OCI-LY3 (cell line): ENCODE measurements at regions not wholly inside any gene's neighbourhood (a gene's known extent, or its start where the extent isn't known, plus 50 kb on each side); places are given as distances from the start of the nearest gene placed in this dataset.

Experiments
- H2AFZ ChIP-seq: fragments of 200-600, 300-600 bp; shearing (Covaris generic); 2 replicates; pipeline ENCODE4 v1.6.0; 2014; ENCODE audit warnings: antibody characterized with exemption, low read depth, low read length
- H3K27ac ChIP-seq: fragments of 200-600, 300-600 bp; sonication (generic); 2 replicates; pipeline ENCODE4 v1.5.1; 2014; ENCODE audit warnings: mild to moderate bottlenecking, low read length, moderate library complexity, mixed read lengths
- H3K27me3 ChIP-seq: fragments of 200-600, 300-600 bp; sonication (generic); 2 replicates; pipeline ENCODE4 v1.6.1; 2014; ENCODE audit warnings: low read depth, low read length, mixed read lengths
- H3K36me3 ChIP-seq: fragments of 200-600, 300-600 bp; sonication (generic); replicated peaks from 2 replicates; pipeline ENCODE3; 2014; ENCODE audit warnings: low read depth, low read length, mixed read lengths
- H3K4me1 ChIP-seq: fragments of 300-600, 200-600 bp; sonication (generic); 2 replicates; pipeline ENCODE4 v1.6.1; 2014; ENCODE audit warnings: low read length, mixed read lengths
- H3K4me2 ChIP-seq: fragments of 200-600, 300-600 bp; sonication (generic); 2 replicates; pipeline ENCODE4 v1.6.1; 2014; ENCODE audit warnings: low read length, mixed read lengths
- H3K4me3 ChIP-seq: fragments of 300-600, 200-600 bp; sonication (generic); 2 replicates; pipeline ENCODE4 v1.5.1; 2014; ENCODE audit warnings: antibody characterized with exemption, mild to moderate bottlenecking, low read length, moderate library complexity
- H3K79me2 ChIP-seq: fragments of 300-600, 200-600 bp; shearing (Covaris generic); 2 replicates; pipeline ENCODE4 v1.6.1; 2014; ENCODE audit warnings: mild to moderate bottlenecking, low read length, mixed read lengths
- H3K9ac ChIP-seq: fragments of 300-600, 200-600 bp; shearing (Covaris generic); 2 replicates; pipeline ENCODE4 v1.6.0; 2014; ENCODE audit warnings: mild to moderate bottlenecking, low read length, moderate library complexity
- H3K9me3 ChIP-seq: fragments of 200-600, 300-600 bp; shearing (Covaris generic); 2 replicates; pipeline ENCODE4 v1.6.1; 2014; ENCODE audit warnings: low read length, mixed read lengths; ENCODE audit not compliant: insufficient read depth
- H4K20me1 ChIP-seq: fragments of 200-600, 300-600 bp; sonication (generic); 2 replicates; pipeline ENCODE4 v1.6.1; 2016; ENCODE audit warnings: low read length, mixed read lengths; ENCODE audit not compliant: insufficient read depth
- CTCF ChIP-seq: fragments of 200-600, 300-600 bp; sonication (generic); IDR thresholded peaks from 2 replicates; pipeline ENCODE4 v1.5.1; 2014; ENCODE audit warnings: antibody characterized with exemption, low read length, low read depth
- EZH2phosphoT487 ChIP-seq: fragments of 200-600 bp; shearing (Covaris generic); IDR thresholded peaks from 2 replicates; pipeline ENCODE4 v1.6.1; 2018; ENCODE audit warnings: antibody characterized with exemption, mixed run types, low read depth

DNA sequence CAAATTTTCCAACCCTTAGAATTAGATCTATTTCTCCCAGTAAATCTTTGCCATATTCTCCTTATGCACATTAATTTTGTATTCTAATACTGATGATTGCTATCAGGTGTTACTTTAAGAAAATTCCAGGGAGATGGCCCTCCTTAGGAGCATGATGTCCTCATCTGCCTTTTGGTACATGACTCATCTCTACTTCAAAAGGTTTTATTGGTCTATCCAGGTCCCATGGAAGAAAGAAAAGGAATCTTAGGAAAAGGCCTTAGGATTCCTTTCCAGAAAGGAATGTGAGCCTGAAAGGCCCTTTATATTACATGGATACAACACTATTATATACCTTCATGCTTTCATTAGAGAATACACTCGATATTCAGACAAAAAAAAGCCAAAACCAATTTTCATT, 968.2 kb downstream of the STIM2 start:
- H4K20me1 ChIP-seq, result no peaks in the 10 kb centered on the region
- H3K27ac ChIP-seq, result no peak overlapping the region
- TF ChIP-seq EZH2phosphoT487, result no peak
- TF ChIP-seq CTCF, result no peak
- H3K9me3 ChIP-seq, result no peaks in the 10 kb centered on the region
- H3K9ac ChIP-seq, result no peak overlapping the region
- no peak overlapping the region for H3K4me3 ChIP-seq
- H2AFZ ChIP-seq, result no peak overlapping the region
- H3K36me3 ChIP-seq, result no peaks in the 10 kb centered on the region
- no peak overlapping the region for H3K4me2 ChIP-seq
- no peaks in the 10 kb centered on the region for H3K4me1 ChIP-seq
- H3K27me3 ChIP-seq, result no peaks in the 10 kb centered on the region
- no peaks in the 10 kb centered on the region for H3K79me2 ChIP-seq

- TF ChIP-seq EZH2phosphoT487 (no peak), CTCF (no peak)
- H3K4me1 ChIP-seq, result no peaks in the 10 kb centered on the region
Observed at GRCh38 chr4:27830251-27830650, 969.6 kb downstream of the STIM2 start.

GRCh38 chr4:27835851-27836250, 975.2 kb downstream of the STIM2 start:
- no peaks in the 10 kb centered on the region for H3K79me2 ChIP-seq
- no peak overlapping the region for H2AFZ ChIP-seq
- H3K9me3 ChIP-seq, result no peaks in the 10 kb centered on the region
- no peak overlapping the region for H3K4me3 ChIP-seq
- H3K27ac ChIP-seq, result no peak overlapping the region
- no peaks in the 10 kb centered on the region for H4K20me1 ChIP-seq
- no peak for TF ChIP-seq EZH2phosphoT487
- TF ChIP-seq CTCF, result no peak
- no peaks in the 10 kb centered on the region for H3K4me1 ChIP-seq
- H3K27me3 ChIP-seq, result no peaks in the 10 kb centered on the region
- no peak overlapping the region for H3K9ac ChIP-seq
- H3K4me2 ChIP-seq, result no peak overlapping the region
- H3K36me3 ChIP-seq, result no peaks in the 10 kb centered on the region

More at GRCh38 chr4:27830251-27830650, 969.6 kb downstream of the STIM2 start:
- Histone ChIP-seq H2AFZ (no peak overlapping the region), H3K27me3 (no peaks in the 10 kb centered on the region), H3K36me3 (no peaks in the 10 kb centered on the region), H4K20me1 (no peaks in the 10 kb centered on the region), H3K4me3 (no peak overlapping the region), H3K4me2 (no peak overlapping the region), H3K9ac (no peak overlapping the region), H3K79me2 (no peaks in the 10 kb centered on the region), H3K27ac (no peak overlapping the region), H3K9me3 (no peaks in the 10 kb centered on the region)

DNA sequence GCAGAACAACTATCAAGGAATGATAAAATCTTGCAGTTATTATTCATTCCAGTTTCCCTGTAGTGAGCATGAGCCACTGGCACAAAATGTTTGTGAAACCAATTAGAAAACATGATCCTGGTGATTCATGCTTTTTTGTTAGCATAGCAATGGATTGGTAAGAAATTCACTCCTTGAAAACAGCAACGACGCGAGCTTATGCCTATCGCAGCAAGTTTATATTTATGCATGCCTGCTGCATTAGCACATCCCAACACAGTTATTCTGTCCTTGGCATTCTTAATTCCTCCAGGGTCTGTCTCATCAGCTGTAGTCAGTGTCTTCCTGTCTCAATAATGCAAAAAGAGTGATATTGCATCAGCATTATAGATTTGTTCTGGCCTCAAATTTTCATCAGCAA, 975.9 kb downstream of the STIM2 start:
- H3K4me1 ChIP-seq, result no peaks in the 10 kb centered on the region
- H3K27me3 ChIP-seq, result no peaks in the 10 kb centered on the region
- H4K20me1 ChIP-seq, result no peaks in the 10 kb centered on the region
- H3K79me2 ChIP-seq, result no peaks in the 10 kb centered on the region
- H3K4me2 ChIP-seq, result no peak overlapping the region
- no peaks in the 10 kb centered on the region for H3K9me3 ChIP-seq
- H3K4me3 ChIP-seq, result no peak overlapping the region
- H3K9ac ChIP-seq, result no peak overlapping the region
- no peak overlapping the region for H2AFZ ChIP-seq
- TF ChIP-seq EZH2phosphoT487 (no peak), CTCF (no peak)
- no peaks in the 10 kb centered on the region for H3K36me3 ChIP-seq
- no peak overlapping the region for H3K27ac ChIP-seq
